ENCODE measurements at regions not wholly inside any gene's neighbourhood (a gene's known extent, or its start where the extent isn't known, plus 50 kb on each side); places are given as distances from the start of the nearest gene placed in this dataset.

DNA sequence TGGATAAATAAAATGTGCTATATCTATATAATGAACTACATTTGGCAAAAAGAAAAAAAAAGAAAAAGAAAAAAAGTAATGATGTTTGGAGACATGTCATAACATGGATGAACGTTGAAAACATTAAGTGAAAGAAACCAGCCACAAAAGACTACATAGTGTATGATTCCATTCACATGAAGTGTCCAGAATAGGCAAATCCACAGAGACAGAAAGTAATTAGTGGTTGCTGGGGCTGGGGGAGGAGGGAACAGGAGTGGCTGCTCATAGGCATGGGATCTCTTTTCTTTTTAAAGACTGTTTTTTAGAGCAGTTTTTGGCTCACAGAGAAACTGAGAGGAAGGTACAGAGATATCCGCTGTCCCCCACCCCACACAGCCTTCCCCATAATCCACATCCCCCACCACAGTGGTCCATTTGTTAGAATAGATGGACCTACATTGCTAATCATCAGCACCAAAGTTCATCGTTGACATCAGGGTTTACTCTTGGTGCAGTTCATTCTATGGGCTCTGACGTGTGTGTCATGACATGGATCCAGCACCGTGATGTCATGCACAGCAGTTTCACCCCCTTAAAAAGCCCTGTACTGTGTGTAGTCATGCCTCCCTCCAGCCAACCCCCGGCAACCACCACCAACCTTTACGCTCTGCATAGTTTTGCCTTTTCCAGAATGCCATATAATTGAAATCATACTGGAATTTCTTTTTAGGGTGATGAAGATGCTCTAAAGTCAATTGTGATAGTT is 240.9 kb upstream of the RREB1 start:
- TF ChIP-seq, protein P1, sequence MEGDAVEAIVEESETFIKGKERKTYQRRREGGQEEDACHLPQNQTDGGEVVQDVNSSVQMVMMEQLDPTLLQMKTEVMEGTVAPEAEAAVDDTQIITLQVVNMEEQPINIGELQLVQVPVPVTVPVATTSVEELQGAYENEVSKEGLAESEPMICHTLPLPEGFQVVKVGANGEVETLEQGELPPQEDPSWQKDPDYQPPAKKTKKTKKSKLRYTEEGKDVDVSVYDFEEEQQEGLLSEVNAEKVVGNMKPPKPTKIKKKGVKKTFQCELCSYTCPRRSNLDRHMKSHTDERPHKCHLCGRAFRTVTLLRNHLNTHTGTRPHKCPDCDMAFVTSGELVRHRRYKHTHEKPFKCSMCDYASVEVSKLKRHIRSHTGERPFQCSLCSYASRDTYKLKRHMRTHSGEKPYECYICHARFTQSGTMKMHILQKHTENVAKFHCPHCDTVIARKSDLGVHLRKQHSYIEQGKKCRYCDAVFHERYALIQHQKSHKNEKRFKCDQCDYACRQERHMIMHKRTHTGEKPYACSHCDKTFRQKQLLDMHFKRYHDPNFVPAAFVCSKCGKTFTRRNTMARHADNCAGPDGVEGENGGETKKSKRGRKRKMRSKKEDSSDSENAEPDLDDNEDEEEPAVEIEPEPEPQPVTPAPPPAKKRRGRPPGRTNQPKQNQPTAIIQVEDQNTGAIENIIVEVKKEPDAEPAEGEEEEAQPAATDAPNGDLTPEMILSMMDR (IDR thresholded peaks at IDR 0.05; ENCODE audit: unreplicated experiment): no peak
- Mint-ChIP-seq H3K27ac (ENCODE audit: unreplicated experiment) (no peak overlapping the region), H3K36me3 (ENCODE audit: insufficient read depth, unreplicated experiment) (no peaks in the 10 kb centered on the region), H3K9me3 (ENCODE audit: low read depth, unreplicated experiment) (no peaks in the 10 kb centered on the region), H3K4me3 (ENCODE audit: low read depth, unreplicated experiment) (no peak overlapping the region), H3K27me3 (ENCODE audit: unreplicated experiment) (no peaks in the 10 kb centered on the region), H3K4me1 (ENCODE audit: low read depth, unreplicated experiment) (peaks cover 3% of the 10 kb centered on the region)
- no peak for DNase-seq
- intact Hi-C loops (cut with micrococcal nuclease; ENCODE audit: unreplicated experiment): no loop called here
- BruUV-seq (replicated peaks): no TSS peak
- CTCF ChIA-PET: no interaction called here

DNA sequence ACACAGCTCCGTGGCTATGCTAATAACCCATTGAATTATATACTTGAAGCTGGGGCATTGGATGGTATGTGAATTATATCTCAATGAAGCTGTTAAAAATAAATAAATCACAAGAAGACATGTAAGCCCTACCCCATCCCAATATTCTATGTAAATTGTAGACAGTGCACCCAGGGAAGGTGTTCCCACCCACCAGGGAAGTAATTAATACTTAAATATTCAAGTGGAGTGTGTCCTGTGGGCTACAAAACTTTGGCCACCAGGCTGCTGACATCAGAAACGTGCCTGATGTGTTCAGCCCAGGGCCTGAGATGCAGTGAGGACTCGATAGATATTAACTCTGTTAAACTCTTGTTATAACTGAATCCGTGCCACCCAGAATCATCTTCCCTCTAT is 240.4 kb upstream of the RREB1 start:
- Mint-ChIP-seq H3K36me3 (ENCODE audit: insufficient read depth, unreplicated experiment) (no peaks in the 10 kb centered on the region), H3K4me3 (ENCODE audit: low read depth, unreplicated experiment) (no peak overlapping the region), H3K9me3 (ENCODE audit: low read depth, unreplicated experiment) (no peaks in the 10 kb centered on the region), H3K4me1 (ENCODE audit: low read depth, unreplicated experiment) (no peaks in the 10 kb centered on the region), H3K27me3 (ENCODE audit: unreplicated experiment) (no peaks in the 10 kb centered on the region), H3K27ac (ENCODE audit: unreplicated experiment) (no peak overlapping the region)
- BruUV-seq (replicated peaks): no TSS peak
- DNase-seq: no peak
- CTCF ChIA-PET: no interaction called here
- TF ChIP-seq, protein P1 (IDR thresholded peaks at IDR 0.05; ENCODE audit: unreplicated experiment): no peak
- intact Hi-C loops (cut with micrococcal nuclease; ENCODE audit: unreplicated experiment): no loop called here

GRCh38 chr6:6869094-6869493 is 238.7 kb upstream of the RREB1 start:
- Mint-ChIP-seq H3K27ac (ENCODE audit: unreplicated experiment) (no peak overlapping the region), H3K9me3 (ENCODE audit: low read depth, unreplicated experiment) (no peaks in the 10 kb centered on the region), H3K36me3 (ENCODE audit: insufficient read depth, unreplicated experiment) (no peaks in the 10 kb centered on the region), H3K4me3 (ENCODE audit: low read depth, unreplicated experiment) (no peak overlapping the region), H3K4me1 (ENCODE audit: low read depth, unreplicated experiment) (no peaks in the 10 kb centered on the region), H3K27me3 (ENCODE audit: unreplicated experiment) (no peaks in the 10 kb centered on the region)
- DNase-seq: no peak
- no TSS peak for BruUV-seq (replicated peaks)
- intact Hi-C loops (cut with micrococcal nuclease; ENCODE audit: unreplicated experiment): no loop called here
- TF ChIP-seq, protein P1 (IDR thresholded peaks at IDR 0.05; ENCODE audit: unreplicated experiment): no peak
- CTCF ChIA-PET: no interaction called here

DNA sequence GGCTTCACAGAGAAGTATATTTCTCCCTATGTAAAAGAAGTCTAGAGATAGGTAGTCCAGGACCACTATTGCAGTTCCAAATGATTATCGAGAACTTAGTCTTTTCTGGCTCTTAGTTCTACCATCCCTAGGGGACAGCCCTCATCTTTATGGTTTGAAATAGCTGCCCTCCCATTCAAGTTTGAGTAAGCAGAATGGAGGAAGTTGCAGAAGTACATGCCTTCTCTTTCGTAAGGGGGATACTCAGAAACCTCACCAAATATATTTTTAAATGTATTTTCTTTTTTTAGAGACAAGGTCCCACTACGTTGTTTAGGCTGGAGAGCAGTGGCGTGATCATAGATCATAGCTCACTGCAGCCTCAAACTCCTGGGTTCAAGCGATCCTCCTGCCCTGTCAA is 236.8 kb upstream of the RREB1 start:
- no peak overlapping the region for H3K27ac Mint-ChIP-seq (ENCODE audit: unreplicated experiment)
- no peaks in the 10 kb centered on the region for H3K4me1 Mint-ChIP-seq (ENCODE audit: low read depth, unreplicated experiment)
- intact Hi-C loops (cut with micrococcal nuclease; ENCODE audit: unreplicated experiment): no loop called here
- H3K9me3 Mint-ChIP-seq (ENCODE audit: low read depth, unreplicated experiment): no peaks in the 10 kb centered on the region
- DNase-seq: no peak
- no peaks in the 10 kb centered on the region for H3K27me3 Mint-ChIP-seq (ENCODE audit: unreplicated experiment)
- TF ChIP-seq, protein P1 (IDR thresholded peaks at IDR 0.05; ENCODE audit: unreplicated experiment): no peak
- no peak overlapping the region for H3K4me3 Mint-ChIP-seq (ENCODE audit: low read depth, unreplicated experiment)
- BruUV-seq (replicated peaks): no TSS peak
- CTCF ChIA-PET: no interaction called here
- no peaks in the 10 kb centered on the region for H3K36me3 Mint-ChIP-seq (ENCODE audit: insufficient read depth, unreplicated experiment)

Data from Calu3 (cell line).